Tibial nerve (tissue), 4 donors: ENCODE measurements at regions not wholly inside any gene's neighbourhood (a gene's known extent, or its start where the extent isn't known, plus 50 kb on each side); places are given as distances from the start of the nearest gene placed in this dataset.

Source experiments
- DNase-seq, 2 donors: peaks; one replicate each; pipeline ENCODE4 v3.0.0-alpha.2; 2019; ENCODE audit warnings: low spot score in 2 of 2
- H3K27ac ChIP-seq, 4 donors: fragments of 200-600 bp; sonication (generic) in 3 of 4; one replicate each; pipeline ENCODE4 v1.5.1; 2017 to 2019; ENCODE audit warnings: mild to moderate bottlenecking in 1 of 4
- H3K27me3 ChIP-seq, 2 donors: fragments of 200-600 bp; sonication (generic) in 1 of 2; one replicate each; pipeline versions ENCODE4 v1.5.1 to v1.6.0; 2017 to 2019
- H3K36me3 ChIP-seq, 3 donors: fragments of 200-600 bp; sonication (generic); one replicate each; pipeline ENCODE4 v1.5.1; 2018 to 2019
- H3K4me1 ChIP-seq, 4 donors: fragments of 200-600 bp; sonication (generic) in 3 of 4; one replicate each; pipeline ENCODE4 v1.5.1; 2017 to 2019
- H3K4me3 ChIP-seq, 4 donors: fragments of 200-600 bp; sonication (generic) in 3 of 4; one replicate each; pipeline ENCODE4 v1.5.1; 2017 to 2019; ENCODE audit warnings: mild to moderate bottlenecking in 1 of 4, moderate library complexity in 1 of 4
- H3K9me3 ChIP-seq, 4 donors: fragments of 200-600 bp; sonication (generic) in 3 of 4; one replicate each; pipeline ENCODE4 v1.5.1; 2017 to 2019
- CTCF ChIP-seq, 5 experiments: fragments of 200-600 bp in 3 of 5; fragments of 450-650 bp in 2 of 5; sonication (generic) in 3 of 5; IDR thresholded peaks; one replicate each; pipeline ENCODE4 v1.5.1; 2016 to 2019; ENCODE audit warnings: antibody characterized with exemption in 5 of 5, mild to moderate bottlenecking in 3 of 5, moderate library complexity in 2 of 5
- EP300 ChIP-seq, 2 donors: sonication (generic); formaldehyde crosslinking; IDR thresholded peaks; one replicate each; pipeline ENCODE4 v1.6.1; 2017; ENCODE audit warnings: antibody characterized with exemption in 2 of 2, mild to moderate bottlenecking in 1 of 2
- POLR2A ChIP-seq, 2 donors: fragments of 450-650 bp; IDR thresholded peaks; one replicate each; pipeline ENCODE4 v1.6.1; 2017; ENCODE audit warnings: antibody characterized with exemption in 2 of 2, mild to moderate bottlenecking in 2 of 2, moderate library complexity in 2 of 2
- WGBS, 2 donors: methylation state at CpG; one replicate each; pipeline ENCODE4 v1.1.5; 2018; 5-methylcytosine and 5-hydroxymethylcytosine counted together

DNA sequence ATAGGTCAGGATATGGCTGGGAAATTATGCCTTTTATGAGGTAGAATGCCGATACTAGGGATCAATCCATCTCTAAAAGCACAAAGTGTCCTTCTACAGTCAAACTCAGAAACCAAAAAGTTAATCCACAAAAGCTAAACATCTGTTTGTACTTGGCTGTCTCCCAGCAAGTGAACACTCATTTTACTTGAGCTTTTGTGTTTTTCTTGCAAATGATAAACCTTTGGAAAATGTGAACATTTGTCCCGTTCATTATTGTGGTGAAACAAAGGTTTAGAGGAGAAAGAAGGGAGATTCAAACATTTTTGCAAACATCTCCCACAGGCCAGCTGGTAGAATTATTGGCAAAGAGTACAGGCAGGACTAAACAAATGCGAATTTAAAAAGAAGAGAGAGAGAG lies 300.6 kb upstream of the SPANXN1 start:
- no peaks in the 10 kb centered on the region for H3K27me3 ChIP-seq
- H3K9me3 ChIP-seq, result peaks cover 0 to 3% (median 0%) of the 10 kb centered on the region in 4 donors
- H3K36me3 ChIP-seq, result no peaks in the 10 kb centered on the region
- 51 to 56% methylated on average over 3 of the region's 3 CpGs for WGBS, 2 donors
- TF ChIP-seq CTCF (IDR thresholded peaks at IDR 0.05), result no peak
- TF ChIP-seq POLR2A (IDR thresholded peaks at IDR 0.05), result no peak
- TF ChIP-seq EP300 (IDR thresholded peaks at IDR 0.05), result no peak
- no peak for DNase-seq
- H3K4me1 ChIP-seq, result no peaks in the 10 kb centered on the region
- H3K4me3 ChIP-seq, result no peak overlapping the region
- H3K27ac ChIP-seq, result no peak overlapping the region
